GM12878 (cell line): ENCODE measurements at regions not wholly inside any gene's neighbourhood (a gene's known extent, or its start where the extent isn't known, plus 50 kb on each side); places are given as distances from the start of the nearest gene placed in this dataset.

Experiments used
- ATAC-seq: fragments of 200-7000 bp; cut with Tn5 transposase; 3 replicates; pipeline ENCODE4 v1.9.1; 2020; ENCODE audit warnings: mild to moderate bottlenecking, moderate library complexity
- BruUV-seq: library from RNA; stranded (reverse); fragments of 400-500 nt; replicated peaks from 2 replicates; lab custom pipeline; 2021; lab: Mats Ljungman, UMichigan
- CTCF ChIA-PET: fragments of 300-600 bp; sonication (Branson Sonifier 250); formaldehyde crosslinking; extraction: SDS; loops from one replicate; lab custom pipeline; 2021; ENCODE audit warnings: inconsistent platforms; lab: Yijun Ruan, JAX
- POLR2A ChIA-PET: fragments of 350-600 bp; formaldehyde crosslinking; extraction: SDS; loops from one replicate; lab custom pipeline; 2021; ENCODE audit warnings: inconsistent platforms; lab: Charles Lee
- RAD21 ChIA-PET: fragments of 300-600 bp; sonication (Branson Sonifier 250); formaldehyde crosslinking; loops from one replicate; lab custom pipeline; 2023; ENCODE audit warnings: antibody characterized with exemption; ENCODE audit not compliant: unreplicated experiment; lab: Charles Lee
- SMC1A ChIA-PET: fragments of 300-600 bp; sonication (Branson Sonifier 250); formaldehyde crosslinking; loops from one replicate; lab custom pipeline; 2023; ENCODE audit not compliant: unreplicated experiment, uncharacterized antibody; lab: Charles Lee
- DNase-seq: peaks from one replicate; pipeline ENCODE4 v3.0.0-alpha.2; 2011; ENCODE audit warnings: low read depth, low spot score
- FAIRE-seq: peaks from 3 replicates; lab custom pipeline; 2011; peaks lifted over from hg19 to GRCh38; lab: Jason Lieb, UNC
- H2AFZ ChIP-seq: 2 replicates; pipeline ENCODE4 v1.6.0; 2011; ENCODE audit warnings: low read depth, low read length, control low read depth; ENCODE audit not compliant: control insufficient read depth
- H3K27ac ChIP-seq: 2 replicates; pipeline ENCODE4 v1.5.1; 2011; ENCODE audit warnings: control low read depth; ENCODE audit not compliant: control insufficient read depth, insufficient read depth
- H3K27me3 ChIP-seq, 2 experiments: replicated peaks in 1 of 2; 2 replicates each; pipeline versions ENCODE4 v1.6.0 to v1.6.1; 2011; ENCODE audit warnings: low read length in 1 of 2; ENCODE audit not compliant: control insufficient read depth in 2 of 2, insufficient read depth in 2 of 2
- H3K36me3 ChIP-seq, 2 experiments: 2 replicates each; pipeline ENCODE4 v1.5.1; 2011; ENCODE audit warnings: low read length in 1 of 2; ENCODE audit not compliant: control insufficient read depth in 2 of 2, insufficient read depth in 2 of 2
- H3K4me1 ChIP-seq: 2 replicates; pipeline ENCODE4 v1.6.1; 2011; ENCODE audit warnings: mild to moderate bottlenecking, low read length, moderate library complexity, mixed read lengths; ENCODE audit not compliant: control insufficient read depth, insufficient read depth
- H3K4me2 ChIP-seq: 2 replicates; pipeline ENCODE4 v1.6.0; 2011; ENCODE audit warnings: control low read depth; ENCODE audit not compliant: control insufficient read depth, insufficient read depth
- H3K4me3 ChIP-seq: fragments of 200-600 bp; sonication (generic); 2 replicates; pipeline ENCODE4 v1.5.1; 2016
- H3K79me2 ChIP-seq: 2 replicates; pipeline ENCODE4 v1.6.0; 2011; ENCODE audit warnings: low read length; ENCODE audit not compliant: control insufficient read depth, insufficient read depth
- H3K9ac ChIP-seq: 2 replicates; pipeline ENCODE4 v1.8.0; 2011; ENCODE audit warnings: low read length, control low read depth, mixed read lengths; ENCODE audit not compliant: control insufficient read depth, insufficient read depth
- H3K9me3 ChIP-seq: replicated peaks from 3 replicates; pipeline ENCODE4 v1.5.1; 2011; ENCODE audit warnings: mild to moderate bottlenecking, low read length; ENCODE audit not compliant: control insufficient read depth, insufficient read depth
- H4K20me1 ChIP-seq: 2 replicates; pipeline ENCODE4 v1.6.0; 2011; ENCODE audit not compliant: control insufficient read depth, insufficient read depth
- BMI1 ChIP-seq: fragments of 450-650 bp; IDR thresholded peaks from 2 replicates; pipeline ENCODE4 v1.6.1; 2016; ENCODE audit warnings: mild to moderate bottlenecking, moderate library complexity, borderline replicate concordance
- CBX3 ChIP-seq: fragments of 200-600 bp; sonication (generic); IDR thresholded peaks from 2 replicates; pipeline ENCODE4 v1.6.1; 2016; ENCODE audit warnings: low read depth, borderline replicate concordance
- CHD1 ChIP-seq: IDR thresholded peaks from 2 replicates; pipeline ENCODE4 v1.6.1; 2012; ENCODE audit warnings: low read depth, low read length, improper control_type of control experiment
- CHD2 ChIP-seq: IDR thresholded peaks from 2 replicates; pipeline ENCODE4 v1.6.1; 2011; ENCODE audit warnings: low read depth, low read length, improper control_type of control experiment, borderline replicate concordance
- CHD4 ChIP-seq: fragments of 200-600 bp; sonication (generic); IDR thresholded peaks from 2 replicates; pipeline ENCODE4 v1.6.1; 2016; ENCODE audit warnings: mild to moderate bottlenecking
- FOXK2 ChIP-seq: fragments of 450-650 bp; IDR thresholded peaks from 2 replicates; pipeline ENCODE4 v1.6.1; 2017; ENCODE audit warnings: mild to moderate bottlenecking, moderate library complexity
- FOXM1 ChIP-seq: IDR thresholded peaks from 2 replicates; pipeline ENCODE4 v1.6.1; 2012; ENCODE audit warnings: low read depth, mild to moderate bottlenecking, inconsistent platforms, low read length, moderate library complexity
- HDAC2 ChIP-seq: fragments of 200-600 bp; sonication (generic); IDR thresholded peaks from 2 replicates; pipeline ENCODE4 v1.6.1; 2017
- IKZF2 ChIP-seq, 2 experiments: fragments of 450-650 bp; IDR thresholded peaks; 2 replicates each; pipeline ENCODE4 v1.6.1; 2017; ENCODE audit warnings: mild to moderate bottlenecking in 2 of 2, moderate library complexity in 2 of 2
- JUNB ChIP-seq: IDR thresholded peaks from 2 replicates; pipeline ENCODE4 v1.6.1; 2016; ENCODE audit warnings: antibody characterized with exemption, mild to moderate bottlenecking
- PAX8 ChIP-seq: fragments of 450-650 bp; IDR thresholded peaks from 2 replicates; pipeline ENCODE4 v1.6.1; 2017; ENCODE audit warnings: mild to moderate bottlenecking, moderate library complexity
- POLR2A ChIP-seq: IDR thresholded peaks from 2 replicates; pipeline ENCODE4 v1.6.1; 2011; ENCODE audit warnings: low read depth, mild to moderate bottlenecking, low read length
- POLR2AphosphoS2 ChIP-seq: IDR thresholded peaks from 2 replicates; pipeline ENCODE4 v1.6.1; 2011; ENCODE audit warnings: low read depth, mild to moderate bottlenecking, low read length, improper control_type of control experiment, moderate library complexity
- POU2F2 ChIP-seq: IDR thresholded peaks from 3 replicates; pipeline ENCODE4 v1.6.1; 2011; ENCODE audit warnings: low read depth, mild to moderate bottlenecking, low read length, borderline replicate concordance
- RAD21 ChIP-seq: IDR thresholded peaks from 2 replicates; pipeline ENCODE4 v1.6.1; 2011; ENCODE audit warnings: mild to moderate bottlenecking, low read depth, low read length, moderate library complexity; ENCODE audit not compliant: insufficient read depth
- RAD51 ChIP-seq: fragments of 450-650 bp; IDR thresholded peaks from 2 replicates; pipeline ENCODE4 v1.6.1; 2016; ENCODE audit warnings: moderate library complexity, mild to moderate bottlenecking, inconsistent platforms
- SIN3A ChIP-seq: IDR thresholded peaks from 2 replicates; pipeline ENCODE4 v1.6.1; 2012; ENCODE audit warnings: low read depth, low read length, improper control_type of control experiment
- SMAD1 ChIP-seq: fragments of 450-650 bp; IDR thresholded peaks from 2 replicates; pipeline ENCODE4 v1.6.1; 2018; ENCODE audit warnings: mild to moderate bottlenecking, low read depth; ENCODE audit not compliant: partially characterized antibody
- WGBS: methylation state at CpG from one replicate; pipeline ENCODE4 v1.1.6; 2016; ENCODE audit warnings: low lambda C conversion rate; ENCODE audit not compliant: insufficient replicate concordance, insufficient coverage; ENCODE audit errors: missing lambda C conversion rate; 5-methylcytosine and 5-hydroxymethylcytosine counted together
- in situ Hi-C: fragments of 300-500 bp; cut with MboI; formaldehyde crosslinking; loops from 9 replicates; pipeline ENCODE4 v1.14.3; 2018; ENCODE audit warnings: mixed read lengths
- intact Hi-C: fragments of 100-400 bp; cut with micrococcal nuclease; formaldehyde crosslinking; loops from one replicate; pipeline ENCODE4 v1.14.2; 2022; ENCODE audit not compliant: unreplicated experiment
- TF ChIP-seq, protein P1 (sequence below): fragments of 450-650 bp; formaldehyde crosslinking; IDR thresholded peaks from 2 replicates; pipeline ENCODE4 v1.4.0; 2020; ENCODE audit warnings: mild to moderate bottlenecking, moderate library complexity
- TF ChIP-seq, protein P2 (sequence below): fragments of 450-650 bp; IDR thresholded peaks from 2 replicates; pipeline ENCODE4 v1.6.1; 2017; ENCODE audit warnings: mild to moderate bottlenecking, low read depth, inconsistent platforms; ENCODE audit not compliant: poor library complexity, severe bottlenecking

DNA sequence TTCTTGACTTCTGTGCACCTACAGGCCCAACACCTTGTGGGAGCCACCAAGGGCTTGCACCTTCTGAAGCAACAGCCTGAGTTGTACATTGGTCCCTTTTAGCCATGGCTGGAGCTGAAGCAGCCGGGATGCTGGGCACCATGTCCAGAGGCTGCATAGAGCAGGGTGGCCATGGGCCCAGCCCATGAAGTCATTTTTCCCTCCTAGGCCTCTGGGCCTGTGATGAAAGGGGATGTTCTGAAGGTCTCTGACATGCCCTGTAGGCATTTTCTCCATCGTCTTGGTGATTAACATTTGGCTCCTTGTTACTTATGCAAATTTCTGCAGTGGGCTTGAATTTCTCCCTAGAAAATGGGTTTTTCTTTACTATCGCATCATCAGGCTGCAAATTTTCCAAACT, 83.1 kb upstream of the ACVR1 start (continued):
- TF ChIP-seq SIN3A, result no peak
- TF ChIP-seq RAD21, result no peak
- TF ChIP-seq POU2F2, result no peak
- TF ChIP-seq CBX3, result no peak
- no peak for TF ChIP-seq FOXM1
- no peak for TF ChIP-seq JUNB
- no peak for TF ChIP-seq BMI1

DNA sequence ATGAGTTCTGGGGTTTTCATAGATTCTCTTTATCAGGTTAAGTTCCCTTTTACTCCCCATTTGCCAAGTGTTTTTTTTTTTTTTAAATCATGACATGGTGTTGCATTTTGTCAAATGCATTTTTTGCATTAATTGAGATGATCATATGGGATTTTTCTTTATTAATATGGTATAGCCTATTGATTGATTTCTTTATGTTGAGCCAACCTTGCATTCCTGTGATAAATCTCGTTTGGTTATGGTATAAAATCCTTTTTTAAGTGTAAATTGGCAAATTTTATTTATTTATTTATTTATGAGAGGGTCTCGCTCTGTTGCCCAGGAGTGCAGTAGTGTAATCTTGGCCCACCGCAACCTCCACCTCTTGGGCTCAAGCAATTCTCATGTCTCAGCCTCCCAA, 81.5 kb upstream of the ACVR1 start:
- Histone ChIP-seq H3K27me3 (no peaks in the 10 kb centered on the region), H3K9me3 (no peaks in the 10 kb centered on the region; the same call in 1 of the 3 replicates), H3K4me2 (no peak overlapping the region), H3K4me3 (no peak overlapping the region), H3K79me2 (no peaks in the 10 kb centered on the region), H4K20me1 (no peaks in the 10 kb centered on the region), H3K36me3 (no peaks in the 10 kb centered on the region), H3K9ac (no peak overlapping the region), H3K27ac (no peak overlapping the region), H2AFZ (no peak overlapping the region), H3K4me1 (no peaks in the 10 kb centered on the region)
- no peak for ATAC-seq
- 15% methylated on average over 3 of the region's 3 CpGs for WGBS
- intact Hi-C loops (no loop called here), in situ Hi-C loops (no loop called here)
- DNase-seq, result no peak
- ChIA-PET RAD21 (no interaction called here), CTCF (no interaction called here), POLR2A (interaction anchor here (1.0 kb wide), 1 partner anchor 39 kb away, joined by 3 read pairs; no protein-coding TSS in a partner anchor), SMC1A (no interaction called here)
- no TSS peak for BruUV-seq
- FAIRE-seq, result no peak
- no peak for TF ChIP-seq FOXK2
- no peak for TF ChIP-seq PAX8
- no peak for TF ChIP-seq CHD4
- TF ChIP-seq, protein P1, sequence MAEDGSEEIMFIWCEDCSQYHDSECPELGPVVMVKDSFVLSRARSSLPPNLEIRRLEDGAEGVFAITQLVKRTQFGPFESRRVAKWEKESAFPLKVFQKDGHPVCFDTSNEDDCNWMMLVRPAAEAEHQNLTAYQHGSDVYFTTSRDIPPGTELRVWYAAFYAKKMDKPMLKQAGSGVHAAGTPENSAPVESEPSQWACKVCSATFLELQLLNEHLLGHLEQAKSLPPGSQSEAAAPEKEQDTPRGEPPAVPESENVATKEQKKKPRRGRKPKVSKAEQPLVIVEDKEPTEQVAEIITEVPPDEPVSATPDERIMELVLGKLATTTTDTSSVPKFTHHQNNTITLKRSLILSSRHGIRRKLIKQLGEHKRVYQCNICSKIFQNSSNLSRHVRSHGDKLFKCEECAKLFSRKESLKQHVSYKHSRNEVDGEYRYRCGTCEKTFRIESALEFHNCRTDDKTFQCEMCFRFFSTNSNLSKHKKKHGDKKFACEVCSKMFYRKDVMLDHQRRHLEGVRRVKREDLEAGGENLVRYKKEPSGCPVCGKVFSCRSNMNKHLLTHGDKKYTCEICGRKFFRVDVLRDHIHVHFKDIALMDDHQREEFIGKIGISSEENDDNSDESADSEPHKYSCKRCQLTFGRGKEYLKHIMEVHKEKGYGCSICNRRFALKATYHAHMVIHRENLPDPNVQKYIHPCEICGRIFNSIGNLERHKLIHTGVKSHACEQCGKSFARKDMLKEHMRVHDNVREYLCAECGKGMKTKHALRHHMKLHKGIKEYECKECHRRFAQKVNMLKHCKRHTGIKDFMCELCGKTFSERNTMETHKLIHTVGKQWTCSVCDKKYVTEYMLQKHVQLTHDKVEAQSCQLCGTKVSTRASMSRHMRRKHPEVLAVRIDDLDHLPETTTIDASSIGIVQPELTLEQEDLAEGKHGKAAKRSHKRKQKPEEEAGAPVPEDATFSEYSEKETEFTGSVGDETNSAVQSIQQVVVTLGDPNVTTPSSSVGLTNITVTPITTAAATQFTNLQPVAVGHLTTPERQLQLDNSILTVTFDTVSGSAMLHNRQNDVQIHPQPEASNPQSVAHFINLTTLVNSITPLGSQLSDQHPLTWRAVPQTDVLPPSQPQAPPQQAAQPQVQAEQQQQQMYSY, result no peak
- TF ChIP-seq RAD51, result no peak
- TF ChIP-seq, protein P2, sequence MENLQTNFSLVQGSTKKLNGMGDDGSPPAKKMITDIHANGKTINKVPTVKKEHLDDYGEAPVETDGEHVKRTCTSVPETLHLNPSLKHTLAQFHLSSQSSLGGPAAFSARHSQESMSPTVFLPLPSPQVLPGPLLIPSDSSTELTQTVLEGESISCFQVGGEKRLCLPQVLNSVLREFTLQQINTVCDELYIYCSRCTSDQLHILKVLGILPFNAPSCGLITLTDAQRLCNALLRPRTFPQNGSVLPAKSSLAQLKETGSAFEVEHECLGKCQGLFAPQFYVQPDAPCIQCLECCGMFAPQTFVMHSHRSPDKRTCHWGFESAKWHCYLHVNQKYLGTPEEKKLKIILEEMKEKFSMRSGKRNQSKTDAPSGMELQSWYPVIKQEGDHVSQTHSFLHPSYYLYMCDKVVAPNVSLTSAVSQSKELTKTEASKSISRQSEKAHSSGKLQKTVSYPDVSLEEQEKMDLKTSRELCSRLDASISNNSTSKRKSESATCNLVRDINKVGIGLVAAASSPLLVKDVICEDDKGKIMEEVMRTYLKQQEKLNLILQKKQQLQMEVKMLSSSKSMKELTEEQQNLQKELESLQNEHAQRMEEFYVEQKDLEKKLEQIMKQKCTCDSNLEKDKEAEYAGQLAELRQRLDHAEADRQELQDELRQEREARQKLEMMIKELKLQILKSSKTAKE, result no peak
- TF ChIP-seq CHD2, result no peak
- no peak for TF ChIP-seq HDAC2
- TF ChIP-seq CHD1, result no peak
- no peak for TF ChIP-seq POLR2AphosphoS2
- no peak for TF ChIP-seq POLR2A
- TF ChIP-seq SMAD1, result no peak
- no peak for TF ChIP-seq IKZF2 (IDR thresholded peaks at IDR 0.05)
